Parathyroid adenoma (tissue), 2 donors: ENCODE measurements at regions not wholly inside any gene's neighbourhood (a gene's known extent, or its start where the extent isn't known, plus 50 kb on each side); places are given as distances from the start of the nearest gene placed in this dataset.

Source experiments
- H2AFZ ChIP-seq: fragments of 300-600 bp; sonication (generic); one replicate; pipeline ENCODE4 v1.7.0; 2017; ENCODE audit warnings: antibody characterized with exemption, mild to moderate bottlenecking
- H3K27ac ChIP-seq: fragments of 300-600 bp; sonication (generic); one replicate; pipeline ENCODE4 v1.7.0; 2017
- H3K27me3 ChIP-seq: fragments of 300-600 bp; sonication (generic); one replicate; pipeline ENCODE4 v1.7.0; 2017; ENCODE audit warnings: low read length; ENCODE audit not compliant: control insufficient read depth, insufficient read depth
- H3K36me3 ChIP-seq: fragments of 300-600 bp; sonication (generic); one replicate; pipeline ENCODE4 v1.7.0; 2017; ENCODE audit warnings: low read length; ENCODE audit not compliant: control insufficient read depth, insufficient read depth
- H3K4me1 ChIP-seq: fragments of 300-600 bp; sonication (generic); one replicate; pipeline ENCODE4 v1.7.0; 2017; ENCODE audit warnings: control low read depth
- H3K4me2 ChIP-seq: fragments of 300-600 bp; sonication (generic); one replicate; pipeline ENCODE4 v1.7.0; 2017; ENCODE audit warnings: low read length
- H3K4me3 ChIP-seq: fragments of 300-600 bp; sonication (generic); one replicate; pipeline ENCODE4 v1.7.0; 2017; ENCODE audit warnings: low read depth, low read length
- H3K79me2 ChIP-seq: fragments of 300-600 bp; sonication (generic); one replicate; pipeline ENCODE4 v1.7.0; 2017; ENCODE audit warnings: control low read depth
- H3K9ac ChIP-seq: fragments of 300-600 bp; sonication (generic); one replicate; pipeline ENCODE4 v1.7.0; 2017; ENCODE audit warnings: mild to moderate bottlenecking
- H3K9me3 ChIP-seq: fragments of 300-600 bp; sonication (generic); one replicate; pipeline ENCODE4 v1.7.0; 2017; ENCODE audit warnings: low read length; ENCODE audit not compliant: control insufficient read depth
- TF ChIP-seq, protein P1 (sequence below): fragments of 300-600 bp; sonication (generic); IDR thresholded peaks from one replicate; pipeline ENCODE4 v1.7.0; 2017; ENCODE audit warnings: antibody characterized with exemption, mild to moderate bottlenecking
- donor health status: primary hyperparathyroidism.

GRCh38 chr10:9419757-9420156, 1365.3 kb downstream of the GATA3 start:
- H3K27ac ChIP-seq: no peak overlapping the region
- H3K36me3 ChIP-seq: no peaks in the 10 kb centered on the region
- H3K79me2 ChIP-seq: no peaks in the 10 kb centered on the region
- no peak overlapping the region for H3K4me3 ChIP-seq
- no peak overlapping the region for H3K4me2 ChIP-seq
- H2AFZ ChIP-seq: no peak overlapping the region
- H3K27me3 ChIP-seq: no peaks in the 10 kb centered on the region
- no peaks in the 10 kb centered on the region for H3K4me1 ChIP-seq
- H3K9ac ChIP-seq: no peak overlapping the region
- no peaks in the 10 kb centered on the region for H3K9me3 ChIP-seq
- TF ChIP-seq, protein P1, sequence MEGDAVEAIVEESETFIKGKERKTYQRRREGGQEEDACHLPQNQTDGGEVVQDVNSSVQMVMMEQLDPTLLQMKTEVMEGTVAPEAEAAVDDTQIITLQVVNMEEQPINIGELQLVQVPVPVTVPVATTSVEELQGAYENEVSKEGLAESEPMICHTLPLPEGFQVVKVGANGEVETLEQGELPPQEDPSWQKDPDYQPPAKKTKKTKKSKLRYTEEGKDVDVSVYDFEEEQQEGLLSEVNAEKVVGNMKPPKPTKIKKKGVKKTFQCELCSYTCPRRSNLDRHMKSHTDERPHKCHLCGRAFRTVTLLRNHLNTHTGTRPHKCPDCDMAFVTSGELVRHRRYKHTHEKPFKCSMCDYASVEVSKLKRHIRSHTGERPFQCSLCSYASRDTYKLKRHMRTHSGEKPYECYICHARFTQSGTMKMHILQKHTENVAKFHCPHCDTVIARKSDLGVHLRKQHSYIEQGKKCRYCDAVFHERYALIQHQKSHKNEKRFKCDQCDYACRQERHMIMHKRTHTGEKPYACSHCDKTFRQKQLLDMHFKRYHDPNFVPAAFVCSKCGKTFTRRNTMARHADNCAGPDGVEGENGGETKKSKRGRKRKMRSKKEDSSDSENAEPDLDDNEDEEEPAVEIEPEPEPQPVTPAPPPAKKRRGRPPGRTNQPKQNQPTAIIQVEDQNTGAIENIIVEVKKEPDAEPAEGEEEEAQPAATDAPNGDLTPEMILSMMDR: no peak

- TF ChIP-seq, protein P1: no peak
- H3K27me3 ChIP-seq: no peaks in the 10 kb centered on the region
- H3K27ac ChIP-seq: no peak overlapping the region
- H3K4me1 ChIP-seq: no peaks in the 10 kb centered on the region
- no peak overlapping the region for H2AFZ ChIP-seq
- no peak overlapping the region for H3K9ac ChIP-seq
- no peak overlapping the region for H3K4me2 ChIP-seq
- H3K9me3 ChIP-seq: no peaks in the 10 kb centered on the region
- no peaks in the 10 kb centered on the region for H3K79me2 ChIP-seq
- no peaks in the 10 kb centered on the region for H3K36me3 ChIP-seq
- H3K4me3 ChIP-seq: no peak overlapping the region
These were observed 1372.7 kb downstream of the GATA3 start for GRCh38 chr10:9427209-9427608.

GRCh38 chr10:9437131-9437530, 1382.6 kb downstream of the GATA3 start:
- H3K9ac ChIP-seq: no peak overlapping the region
- no peaks in the 10 kb centered on the region for H3K4me1 ChIP-seq
- no peak overlapping the region for H3K4me3 ChIP-seq

DNA sequence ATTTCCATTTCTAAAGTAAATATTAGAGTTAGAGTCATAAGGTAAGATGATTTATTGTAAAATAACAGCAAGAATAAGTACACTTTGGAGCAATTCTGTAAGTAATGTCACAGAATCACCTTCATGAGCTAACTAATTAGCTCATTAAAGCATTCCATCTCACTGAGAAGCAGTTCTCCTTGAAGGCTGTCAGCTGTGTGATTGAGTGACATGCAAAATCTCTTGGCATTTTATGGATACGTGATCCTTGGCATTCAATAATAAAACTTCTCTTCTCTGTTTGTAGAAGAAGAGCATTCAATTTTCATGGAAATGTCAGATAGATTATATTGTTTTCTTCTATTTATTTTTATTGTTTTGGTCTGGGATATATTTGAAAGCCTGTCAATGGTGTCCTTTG, 1389.3 kb downstream of the GATA3 start:
- Histone ChIP-seq H3K27me3 (no peaks in the 10 kb centered on the region), H3K4me2 (no peak overlapping the region), H3K27ac (no peak overlapping the region), H3K9ac (no peak overlapping the region), H2AFZ (no peak overlapping the region), H3K4me1 (no peaks in the 10 kb centered on the region), H3K79me2 (no peaks in the 10 kb centered on the region), H3K4me3 (no peak overlapping the region), H3K36me3 (peaks cover 5% of the 10 kb centered on the region), H3K9me3 (no peaks in the 10 kb centered on the region)
- TF ChIP-seq, protein P1: no peak

More at GRCh38 chr10:9437131-9437530, 1382.6 kb downstream of the GATA3 start:
- no peaks in the 10 kb centered on the region for H3K9me3 ChIP-seq
- no peaks in the 10 kb centered on the region for H3K36me3 ChIP-seq
- H2AFZ ChIP-seq: no peak overlapping the region
- H3K79me2 ChIP-seq: no peaks in the 10 kb centered on the region
- TF ChIP-seq, protein P1: no peak
- no peak overlapping the region for H3K4me2 ChIP-seq
- H3K27ac ChIP-seq: no peak overlapping the region
- no peaks in the 10 kb centered on the region for H3K27me3 ChIP-seq

- TF ChIP-seq, protein P1: no peak
- Histone ChIP-seq H3K9ac (no peak overlapping the region), H3K36me3 (peaks cover 5% of the 10 kb centered on the region), H3K79me2 (no peaks in the 10 kb centered on the region), H3K27me3 (no peaks in the 10 kb centered on the region), H3K9me3 (no peaks in the 10 kb centered on the region), H3K27ac (no peak overlapping the region), H3K4me2 (no peak overlapping the region), H3K4me3 (no peak overlapping the region), H2AFZ (no peak overlapping the region), H3K4me1 (no peaks in the 10 kb centered on the region)
These were observed 1395.0 kb downstream of the GATA3 start for GRCh38 chr10:9449530-9449929.
